ENCODE measurements at regions not wholly inside any gene's neighbourhood (a gene's known extent, or its start where the extent isn't known, plus 50 kb on each side); places are given as distances from the start of the nearest gene placed in this dataset.
A peak's percentile ranks its signal among the peaks of the same experiment; 100 is the strongest.

DNA sequence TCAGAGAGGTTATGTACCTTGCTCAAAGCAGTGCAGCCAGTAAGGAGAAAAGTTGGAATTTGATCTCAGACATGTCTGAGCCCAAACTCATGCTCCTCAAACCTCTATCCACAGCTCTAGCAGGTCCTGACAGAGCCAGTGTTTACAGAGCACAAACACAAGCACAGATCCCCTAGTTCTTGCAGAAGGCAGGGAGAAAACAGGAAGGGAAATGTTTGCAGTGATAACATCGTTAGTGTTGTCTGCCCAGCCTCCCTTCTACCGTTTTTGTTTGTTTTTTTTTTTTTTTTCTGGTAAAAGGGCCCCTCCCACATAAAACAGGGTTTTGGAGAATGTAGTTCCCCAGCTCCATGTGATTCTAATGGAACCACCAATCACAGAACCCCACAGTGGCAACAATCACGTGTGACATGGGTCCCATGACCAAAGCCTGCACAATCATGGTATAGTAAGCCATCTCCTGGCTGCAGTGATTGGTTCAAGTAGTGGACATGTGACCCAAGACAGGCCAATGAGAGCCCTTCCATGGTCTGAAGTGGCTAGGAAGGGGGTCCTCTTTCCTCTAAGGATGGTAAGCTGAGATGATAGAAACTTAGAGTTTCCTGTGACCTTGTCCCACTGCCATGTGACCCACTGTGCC is 513.4 kb downstream of the MED13L start:
- no peaks in the 10 kb centered on the region; the same call in 1 of the 2 replicates for H4K20me1 ChIP-seq (ENCODE audit: insufficient read depth)
- H3K9me3 ChIP-seq (ENCODE audit: low read depth), result no peaks in the 10 kb centered on the region
- H3K79me2 ChIP-seq (ENCODE audit: insufficient read depth), result no peaks in the 10 kb centered on the region
- in situ Hi-C loops (cut with MboI), result loop anchor here (5.0 kb wide), 1 partner anchor 1097 kb away; no protein-coding TSS in a partner anchor
- H3K4me2 ChIP-seq (ENCODE audit: unreplicated experiment), result no peak overlapping the region
- H2AFZ ChIP-seq, result no peak overlapping the region
- H3K27ac ChIP-seq, result no peak overlapping the region
- DNase-seq, result no peak
- WGBS, 2 experiments (ENCODE audit: low coverage in 1 of 2, low lambda C conversion rate in 2 of 2, missing lambda C conversion rate in 2 of 2), result 51 to 55% methylated on average over 3 of the region's 3 CpGs
- TF ChIP-seq EZH2phosphoT487 (IDR thresholded peaks at IDR 0.05; ENCODE audit: insufficient read depth, low read depth) (no peak), EZH2 (IDR thresholded peaks at IDR 0.05; ENCODE audit: insufficient read depth, poor library complexity, severe bottlenecking) (no peak)
- no peaks in the 10 kb centered on the region for H3K36me3 ChIP-seq (ENCODE audit: low read depth)
- no peak overlapping the region for H3K9ac ChIP-seq
- H3K27me3 ChIP-seq (replicated peaks; ENCODE audit: insufficient read depth), result no peaks in the 10 kb centered on the region; the same call in 1 of the 2 replicates
- no peaks in the 10 kb centered on the region for H3K4me1 ChIP-seq (ENCODE audit: insufficient read depth)
- H3F3A ChIP-seq (ENCODE audit: insufficient read depth), result no peaks in the 10 kb centered on the region
- no peak overlapping the region for H3K4me3 ChIP-seq
- no peaks in the 10 kb centered on the region for H3K9me2 ChIP-seq (ENCODE audit: insufficient read depth)

DNA sequence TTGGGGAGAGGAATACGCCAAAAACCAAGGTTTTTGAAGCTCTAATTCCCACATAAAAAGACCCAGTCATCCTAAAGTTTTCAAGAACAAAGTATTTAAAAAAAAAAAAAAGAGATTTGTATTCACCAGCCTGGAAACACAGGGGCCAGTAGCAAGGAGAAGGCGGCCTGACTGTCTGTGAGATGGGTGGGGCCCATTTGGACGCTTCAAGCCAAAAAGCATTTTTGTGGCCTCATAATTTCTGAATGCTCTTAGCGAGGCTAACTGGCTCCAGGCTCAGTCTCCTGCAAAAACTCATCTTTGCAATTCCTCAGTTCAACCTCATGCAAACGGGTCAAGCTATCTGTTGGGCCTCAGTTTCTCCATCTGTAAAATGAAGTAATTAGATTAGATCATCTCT is 514.1 kb downstream of the MED13L start:
- no peaks in the 10 kb centered on the region; the same call in 1 of the 2 replicates for H4K20me1 ChIP-seq (ENCODE audit: insufficient read depth)
- H3K4me2 ChIP-seq (ENCODE audit: unreplicated experiment), result no peak overlapping the region
- no peaks in the 10 kb centered on the region; the same call in 1 of the 2 replicates for H3K27me3 ChIP-seq (replicated peaks; ENCODE audit: insufficient read depth)
- H3F3A ChIP-seq (ENCODE audit: insufficient read depth), result no peaks in the 10 kb centered on the region
- in situ Hi-C loops (cut with MboI), result loop anchor here (5.0 kb wide), 1 partner anchor 1096 kb away; no protein-coding TSS in a partner anchor
- no peaks in the 10 kb centered on the region for H3K9me3 ChIP-seq (ENCODE audit: low read depth)
- H3K9ac ChIP-seq, result no peak overlapping the region
- TF ChIP-seq EZH2 (IDR thresholded peaks at IDR 0.05; ENCODE audit: insufficient read depth, poor library complexity, severe bottlenecking) (no peak), EZH2phosphoT487 (IDR thresholded peaks at IDR 0.05; ENCODE audit: insufficient read depth, low read depth) (no peak)
- WGBS, 2 experiments (ENCODE audit: low coverage in 1 of 2, low lambda C conversion rate in 2 of 2, missing lambda C conversion rate in 2 of 2), result 7 to 19% methylated on average over 4 to 5 of the region's 5 CpGs
- H3K4me1 ChIP-seq (ENCODE audit: insufficient read depth), result no peaks in the 10 kb centered on the region
- H3K9me2 ChIP-seq (ENCODE audit: insufficient read depth), result no peaks in the 10 kb centered on the region
- peak; percentile 67 for DNase-seq
- H3K27ac ChIP-seq, result no peak overlapping the region
- H3K36me3 ChIP-seq (ENCODE audit: low read depth), result no peaks in the 10 kb centered on the region
- no peak overlapping the region for H2AFZ ChIP-seq
- no peak overlapping the region for H3K4me3 ChIP-seq
- H3K79me2 ChIP-seq (ENCODE audit: insufficient read depth), result no peaks in the 10 kb centered on the region

DNA sequence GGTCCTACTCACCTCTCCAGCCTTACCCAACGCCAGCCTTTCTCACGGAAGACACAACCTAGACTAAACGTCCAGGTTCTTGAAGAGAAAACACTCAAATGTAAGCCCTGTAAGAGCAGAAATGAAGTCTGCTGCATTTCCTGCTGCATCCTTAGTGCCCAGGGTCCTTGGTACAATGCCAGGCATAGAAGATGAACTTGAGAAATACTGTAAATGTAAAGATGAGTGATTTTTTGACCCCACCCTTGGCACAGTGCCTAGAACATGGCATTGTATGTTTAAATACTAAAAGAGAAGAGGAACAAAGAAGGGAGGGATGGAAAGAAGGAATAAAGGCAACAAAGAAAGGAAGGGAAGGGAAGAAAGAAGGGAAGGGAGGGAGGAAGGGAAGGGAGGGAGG is 514.6 kb downstream of the MED13L start:
- Histone ChIP-seq H3K9me3 (ENCODE audit: low read depth) (no peaks in the 10 kb centered on the region), H4K20me1 (ENCODE audit: insufficient read depth) (no peaks in the 10 kb centered on the region; the same call in 1 of the 2 replicates), H3K9ac (no peak overlapping the region), H3K9me2 (ENCODE audit: insufficient read depth) (no peaks in the 10 kb centered on the region), H2AFZ (no peak overlapping the region), H3K79me2 (ENCODE audit: insufficient read depth) (no peaks in the 10 kb centered on the region), H3F3A (ENCODE audit: insufficient read depth) (no peaks in the 10 kb centered on the region), H3K4me3 (no peak overlapping the region), H3K27me3 (replicated peaks; ENCODE audit: insufficient read depth) (no peaks in the 10 kb centered on the region; the same call in 1 of the 2 replicates), H3K4me1 (ENCODE audit: insufficient read depth) (no peaks in the 10 kb centered on the region), H3K36me3 (ENCODE audit: low read depth) (no peaks in the 10 kb centered on the region), H3K4me2 (ENCODE audit: unreplicated experiment) (no peak overlapping the region), H3K27ac (no peak overlapping the region)
- 72 to 74% methylated on average over 3 of the region's 3 CpGs for WGBS, 2 experiments (ENCODE audit: low coverage in 1 of 2, low lambda C conversion rate in 2 of 2, missing lambda C conversion rate in 2 of 2)
- TF ChIP-seq EZH2 (IDR thresholded peaks at IDR 0.05; ENCODE audit: insufficient read depth, poor library complexity, severe bottlenecking) (no peak), EZH2phosphoT487 (IDR thresholded peaks at IDR 0.05; ENCODE audit: insufficient read depth, low read depth) (no peak)
- in situ Hi-C loops (cut with MboI), result loop anchor here (5.0 kb wide), 1 partner anchor 1096 kb away; no protein-coding TSS in a partner anchor
- DNase-seq, result no peak

DNA sequence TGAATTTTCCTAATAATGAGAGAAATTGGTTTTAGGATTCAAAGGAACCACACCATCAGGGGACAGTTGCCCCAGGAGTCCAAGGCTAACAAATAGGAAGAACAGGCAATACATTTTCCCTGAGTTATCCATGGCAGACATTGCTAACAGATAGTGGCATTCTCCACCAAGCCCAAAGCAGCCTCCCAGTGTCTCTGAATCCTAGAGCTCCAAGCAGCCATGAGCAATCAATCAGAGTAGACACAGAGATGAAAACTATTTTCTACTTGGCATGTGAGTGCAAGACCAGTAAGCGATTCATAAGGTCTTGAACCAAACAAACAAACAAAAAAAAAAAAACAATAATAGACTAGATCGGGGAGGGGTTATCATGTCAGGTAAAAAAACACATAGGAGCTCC is 515.7 kb downstream of the MED13L start:
- no peaks in the 10 kb centered on the region for H3K9me2 ChIP-seq (ENCODE audit: insufficient read depth)
- no peaks in the 10 kb centered on the region for H3K79me2 ChIP-seq (ENCODE audit: insufficient read depth)
- H3K27me3 ChIP-seq (replicated peaks; ENCODE audit: insufficient read depth), result no peaks in the 10 kb centered on the region; the same call in 1 of the 2 replicates
- no peaks in the 10 kb centered on the region for H3K9me3 ChIP-seq (ENCODE audit: low read depth)
- H3K4me1 ChIP-seq (ENCODE audit: insufficient read depth), result no peaks in the 10 kb centered on the region
- DNase-seq, result no peak
- no peak for TF ChIP-seq EZH2 (IDR thresholded peaks at IDR 0.05; ENCODE audit: insufficient read depth, poor library complexity, severe bottlenecking)
- no peak for TF ChIP-seq EZH2phosphoT487 (IDR thresholded peaks at IDR 0.05; ENCODE audit: insufficient read depth, low read depth)
- no peaks in the 10 kb centered on the region for H3F3A ChIP-seq (ENCODE audit: insufficient read depth)
- H3K27ac ChIP-seq, result no peak overlapping the region
- H3K4me3 ChIP-seq, result no peak overlapping the region
- H3K36me3 ChIP-seq (ENCODE audit: low read depth), result no peaks in the 10 kb centered on the region
- no peak overlapping the region for H3K4me2 ChIP-seq (ENCODE audit: unreplicated experiment)
- H4K20me1 ChIP-seq (ENCODE audit: insufficient read depth), result no peaks in the 10 kb centered on the region; the same call in 1 of the 2 replicates
- in situ Hi-C loops (cut with MboI), result loop anchor here (5.0 kb wide), 1 partner anchor 1094 kb away; no protein-coding TSS in a partner anchor
- WGBS, 2 experiments (ENCODE audit: low coverage in 1 of 2, low lambda C conversion rate in 2 of 2, missing lambda C conversion rate in 2 of 2), result 74 to 79% methylated on average over 2 of the region's 2 CpGs
- no peak overlapping the region for H2AFZ ChIP-seq
- no peak overlapping the region for H3K9ac ChIP-seq

All from GM23248 (cell line).